GM12878 (cell line): ENCODE measurements at regions not wholly inside any gene's neighbourhood (a gene's known extent, or its start where the extent isn't known, plus 50 kb on each side); places are given as distances from the start of the nearest gene placed in this dataset.

Experiments used
- CHD4 ChIP-seq: fragments of 200-600 bp; sonication (generic); IDR thresholded peaks from 2 replicates; pipeline ENCODE4 v1.6.1; 2016; ENCODE audit warnings: mild to moderate bottlenecking
- CTCF ChIP-seq, 3 experiments: IDR thresholded peaks in 2 of 3; conservative IDR thresholded peaks in 1 of 3; 2 replicates each; pipeline ENCODE4 v1.5.1; 2011; ENCODE audit warnings: low read depth in 3 of 3, low read length in 3 of 3, mild to moderate bottlenecking in 3 of 3, control low read depth in 2 of 3, moderate library complexity in 2 of 3, inconsistent platforms in 1 of 3, mixed read lengths in 1 of 3; ENCODE audit not compliant: control insufficient read depth in 2 of 3, insufficient read depth in 1 of 3; ENCODE audit errors: extremely low read depth in 1 of 3
- E2F4 ChIP-seq: IDR thresholded peaks from 2 replicates; pipeline ENCODE4 v1.6.1; 2012; ENCODE audit warnings: low read depth, low read length, improper control_type of control experiment
- ESRRA ChIP-seq: IDR thresholded peaks from 2 replicates; pipeline ENCODE4 v1.6.1; 2012; ENCODE audit warnings: mild to moderate bottlenecking, low read length, improper control_type of control experiment
- GABPA ChIP-seq: IDR thresholded peaks from 2 replicates; pipeline ENCODE4 v1.6.1; 2014; ENCODE audit warnings: antibody characterized with exemption, low read depth, mild to moderate bottlenecking, inconsistent platforms
- JUND ChIP-seq: IDR thresholded peaks from 2 replicates; pipeline ENCODE4 v1.6.1; 2012; ENCODE audit warnings: low read depth, mild to moderate bottlenecking, low read length, improper control_type of control experiment, moderate library complexity
- NFIC ChIP-seq: IDR thresholded peaks from 2 replicates; pipeline ENCODE4 v1.6.1; 2012; ENCODE audit warnings: low read depth, mild to moderate bottlenecking, inconsistent platforms, low read length, moderate library complexity
- NFYA ChIP-seq: IDR thresholded peaks from 2 replicates; pipeline ENCODE4 v1.6.1; 2011; ENCODE audit warnings: low read depth, mild to moderate bottlenecking, low read length, improper control_type of control experiment, borderline replicate concordance
- POLR2A ChIP-seq: IDR thresholded peaks from 2 replicates; pipeline ENCODE4 v1.6.1; 2011; ENCODE audit warnings: low read depth, mild to moderate bottlenecking, low read length
- POLR2AphosphoS5 ChIP-seq: IDR thresholded peaks from 2 replicates; pipeline ENCODE4 v1.6.1; 2011; ENCODE audit warnings: mild to moderate bottlenecking, low read length, inconsistent platforms
- TAF1 ChIP-seq: IDR thresholded peaks from 2 replicates; pipeline ENCODE4 v1.6.1; 2011; ENCODE audit warnings: mild to moderate bottlenecking, low read depth, low read length, borderline replicate concordance

- TF ChIP-seq NFYA, result no peak
- TF ChIP-seq JUND, result no peak
- TF ChIP-seq NFIC, result no peak
- no peak for TF ChIP-seq GABPA
- no peak for TF ChIP-seq CTCF (IDR thresholded peaks at IDR 0.05 in 2 of 3, conservative IDR thresholded peaks at IDR 0.05 in 1 of 3; ENCODE audit: control insufficient read depth in 2 of 3, extremely low read depth in 1 of 3, insufficient read depth in 1 of 3, low read depth in 3 of 3, low read length in 3 of 3)
- TF ChIP-seq E2F4, result no peak
- TF ChIP-seq POLR2A, result no peak
- TF ChIP-seq POLR2AphosphoS5, result no peak
- TF ChIP-seq ESRRA, result no peak
- TF ChIP-seq TAF1, result no peak
- no peak for TF ChIP-seq CHD4
These were observed 253.0 kb downstream of the ARRDC4 start for GRCh38 chr15:98213346-98213979.
